ENCODE measurements at regions not wholly inside any gene's neighbourhood (a gene's known extent, or its start where the extent isn't known, plus 50 kb on each side); places are given as distances from the start of the nearest gene placed in this dataset.

GRCh38 chr5:91534332-91534731 lies 151.2 kb upstream of the ARRDC3 start:
- no peak for TF ChIP-seq EZH2phosphoT487 (IDR thresholded peaks at IDR 0.05; ENCODE audit: borderline replicate concordance, low read depth, low read length)
- no peak for TF ChIP-seq CTCF (conservative IDR thresholded peaks at IDR 0.05; ENCODE audit: low read length)
- Histone ChIP-seq H3K4me1 (ENCODE audit: insufficient read depth, low read length, poor library complexity, severe bottlenecking) (no peaks in the 10 kb centered on the region), H4K20me1 (ENCODE audit: insufficient read depth, low read length) (no peaks in the 10 kb centered on the region), H3K27ac (ENCODE audit: low read depth, low read length, poor library complexity, severe bottlenecking) (no peak overlapping the region), H3K79me2 (ENCODE audit: insufficient read depth, low read depth, low read length) (no peaks in the 10 kb centered on the region), H3K9me3 (ENCODE audit: low read length) (no peaks in the 10 kb centered on the region), H3K9me2 (ENCODE audit: insufficient read depth, low read length) (no peaks in the 10 kb centered on the region), H2AFZ (ENCODE audit: low read length) (no peak overlapping the region), H3K36me3 (ENCODE audit: insufficient read depth, low read length) (no peaks in the 10 kb centered on the region), H3K4me2 (ENCODE audit: low read length) (no peak overlapping the region), H3K4me3 (ENCODE audit: low read depth, low read length, poor library complexity, severe bottlenecking) (no peak overlapping the region)
- no TSS peak for BruUV-seq (replicated peaks)
- ChIA-PET CTCF (ENCODE audit: unreplicated experiment) (no interaction called here), POLR2A (no interaction called here)
- intact Hi-C loops (cut with micrococcal nuclease; ENCODE audit: unreplicated experiment), result no loop called here
- DNase-seq (ENCODE audit: low spot score), result no peak

- ChIA-PET CTCF (ENCODE audit: unreplicated experiment) (no interaction called here), POLR2A (interaction anchor here (0.9 kb wide), 1 partner anchor 14 kb away, joined by 3 read pairs; no protein-coding TSS in a partner anchor)
- Histone ChIP-seq H3K4me3 (ENCODE audit: low read depth, low read length, poor library complexity, severe bottlenecking) (no peak overlapping the region), H3K36me3 (ENCODE audit: insufficient read depth, low read length) (no peaks in the 10 kb centered on the region), H3K9me3 (ENCODE audit: low read length) (no peaks in the 10 kb centered on the region), H3K4me1 (ENCODE audit: insufficient read depth, low read length, poor library complexity, severe bottlenecking) (no peaks in the 10 kb centered on the region), H4K20me1 (ENCODE audit: insufficient read depth, low read length) (no peaks in the 10 kb centered on the region), H3K27ac (ENCODE audit: low read depth, low read length, poor library complexity, severe bottlenecking) (no peak overlapping the region), H3K79me2 (ENCODE audit: insufficient read depth, low read depth, low read length) (no peaks in the 10 kb centered on the region), H3K4me2 (ENCODE audit: low read length) (no peak overlapping the region), H2AFZ (ENCODE audit: low read length) (no peak overlapping the region), H3K9me2 (ENCODE audit: insufficient read depth, low read length) (no peaks in the 10 kb centered on the region)
- no TSS peak for BruUV-seq (replicated peaks)
- no peak for TF ChIP-seq EZH2phosphoT487 (IDR thresholded peaks at IDR 0.05; ENCODE audit: borderline replicate concordance, low read depth, low read length)
- TF ChIP-seq CTCF (conservative IDR thresholded peaks at IDR 0.05; ENCODE audit: low read length), result no peak
- no peak for DNase-seq (ENCODE audit: low spot score)
- intact Hi-C loops (cut with micrococcal nuclease; ENCODE audit: unreplicated experiment), result no loop called here
Measured at GRCh38 chr5:91532779-91533178, 149.7 kb upstream of the ARRDC3 start.

DNA sequence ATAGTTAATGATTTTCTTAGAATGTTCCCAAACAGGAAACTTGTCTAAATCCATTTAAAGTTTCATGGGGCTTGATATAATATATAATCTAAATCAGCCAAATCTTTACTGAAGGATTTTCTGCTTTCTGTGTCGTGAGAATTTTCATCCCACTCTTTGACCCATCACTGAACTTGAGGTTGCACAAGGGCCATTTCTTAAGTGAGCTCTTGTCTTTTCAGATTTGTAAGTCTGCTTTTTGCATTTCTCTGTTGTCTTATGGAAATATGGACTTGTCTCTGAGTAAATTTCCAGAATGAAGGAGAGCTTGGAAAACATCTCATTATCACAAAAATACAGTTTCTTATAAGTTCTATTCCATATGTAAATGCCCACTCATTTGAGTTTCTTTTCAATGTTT lies 149.2 kb upstream of the ARRDC3 start:
- no peak overlapping the region for H3K4me2 ChIP-seq (ENCODE audit: low read length)
- no peaks in the 10 kb centered on the region for H3K36me3 ChIP-seq (ENCODE audit: insufficient read depth, low read length)
- DNase-seq (ENCODE audit: low spot score), result no peak
- no peak for TF ChIP-seq EZH2phosphoT487 (IDR thresholded peaks at IDR 0.05; ENCODE audit: borderline replicate concordance, low read depth, low read length)
- no peak for TF ChIP-seq CTCF (conservative IDR thresholded peaks at IDR 0.05; ENCODE audit: low read length)
- H4K20me1 ChIP-seq (ENCODE audit: insufficient read depth, low read length), result no peaks in the 10 kb centered on the region
- POLR2A ChIA-PET, result interaction anchor here (0.5 to 0.9 kb wide), 2 partner anchors 15 to 115 kb away, joined by 3 to 4 read pairs; no protein-coding TSS in a partner anchor
- H3K4me3 ChIP-seq (ENCODE audit: low read depth, low read length, poor library complexity, severe bottlenecking), result no peak overlapping the region
- BruUV-seq (replicated peaks), result no TSS peak
- H3K79me2 ChIP-seq (ENCODE audit: insufficient read depth, low read depth, low read length), result no peaks in the 10 kb centered on the region
- H3K4me1 ChIP-seq (ENCODE audit: insufficient read depth, low read length, poor library complexity, severe bottlenecking), result no peaks in the 10 kb centered on the region
- H3K9me2 ChIP-seq (ENCODE audit: insufficient read depth, low read length), result no peaks in the 10 kb centered on the region
- H3K9me3 ChIP-seq (ENCODE audit: low read length), result no peaks in the 10 kb centered on the region
- H2AFZ ChIP-seq (ENCODE audit: low read length), result no peak overlapping the region
- intact Hi-C loops (cut with micrococcal nuclease; ENCODE audit: unreplicated experiment), result no loop called here
- no peak overlapping the region for H3K27ac ChIP-seq (ENCODE audit: low read depth, low read length, poor library complexity, severe bottlenecking)
- CTCF ChIA-PET (ENCODE audit: unreplicated experiment), result no interaction called here

Data from OCI-LY7 (cell line).